ENCODE measurements at regions not wholly inside any gene's neighbourhood (a gene's known extent, or its start where the extent isn't known, plus 50 kb on each side); places are given as distances from the start of the nearest gene placed in this dataset.

GRCh38 chr17:16878084-16878483 lies 93.8 kb downstream of the TNFRSF13B start:
- no peak for TF ChIP-seq EP300 (IDR thresholded peaks at IDR 0.05; ENCODE audit: low read length)
- TF ChIP-seq POLR2B (IDR thresholded peaks at IDR 0.05; ENCODE audit: low read depth, partially characterized antibody) = no peak
- no peak for TF ChIP-seq RFX1 (IDR thresholded peaks at IDR 0.05)
- TF ChIP-seq POLR2A (conservative IDR thresholded peaks at IDR 0.05) = no peak
- TF ChIP-seq CHD2 (IDR thresholded peaks at IDR 0.05; ENCODE audit: low read depth, low read length) = no peak
- no peak for TF ChIP-seq E2F4 (CRISPR knock-in tag; IDR thresholded peaks at IDR 0.05; ENCODE audit: low read depth)
- TF ChIP-seq KAT2B (IDR thresholded peaks at IDR 0.05; ENCODE audit: low read depth, low read length) = no peak
- no peak for TF ChIP-seq MXI1 (IDR thresholded peaks at IDR 0.05; ENCODE audit: low read depth, low read length)
- TF ChIP-seq ZC3H4 (CRISPR knock-in tag; IDR thresholded peaks at IDR 0.05; ENCODE audit: borderline replicate concordance) = no peak

All from K562 (cell line).